Mesothelial cell of epicardium (in vitro differentiated cells): ENCODE measurements at regions not wholly inside any gene's neighbourhood (a gene's known extent, or its start where the extent isn't known, plus 50 kb on each side); places are given as distances from the start of the nearest gene placed in this dataset.

Experiments
- DNase-seq, 2 experiments: peaks; one replicate each; pipeline ENCODE4 v3.0.0; 2021; ENCODE audit warnings: low spot score in 2 of 2; ENCODE audit not compliant: unreplicated experiment in 2 of 2
- H3K27ac Mint-ChIP-seq: 2 replicates; pipeline ENCODE4 v1.8.0; 2021; ENCODE audit warnings: mixed read lengths
- H3K27me3 Mint-ChIP-seq: 2 replicates; pipeline ENCODE4 v1.8.0; 2021; ENCODE audit warnings: low read depth, mixed read lengths
- H3K36me3 Mint-ChIP-seq: 2 replicates; pipeline ENCODE4 v1.8.0; 2021; ENCODE audit warnings: mixed read lengths
- H3K4me1 Mint-ChIP-seq: 2 replicates; pipeline ENCODE4 v1.8.0; 2021; ENCODE audit warnings: mixed read lengths
- H3K4me3 Mint-ChIP-seq: 2 replicates; pipeline ENCODE4 v1.8.0; 2021; ENCODE audit warnings: mild to moderate bottlenecking, moderate library complexity, mixed read lengths
- H3K9me3 Mint-ChIP-seq: 2 replicates; pipeline ENCODE4 v1.8.0; 2021; ENCODE audit warnings: mixed read lengths
- CTCF ChIP-seq: fragments of 200-600 bp; sonication (generic); IDR thresholded peaks from one replicate; pipeline ENCODE4 v1.5.0; 2021; ENCODE audit warnings: antibody characterized with exemption; ENCODE audit not compliant: unreplicated experiment

- peak overlapping the region; percentile 73 for H3K27ac Mint-ChIP-seq
- no peak for TF ChIP-seq CTCF
- H3K27me3 Mint-ChIP-seq = no peaks in the 10 kb centered on the region
- H3K36me3 Mint-ChIP-seq = no peaks in the 10 kb centered on the region
- peaks cover 34% of the 10 kb centered on the region for H3K9me3 Mint-ChIP-seq
- peaks cover 11% of the 10 kb centered on the region for H3K4me1 Mint-ChIP-seq
- no peak overlapping the region for H3K4me3 Mint-ChIP-seq
- no peak for DNase-seq
Measured at GRCh38 chr10:33100781-33101391, 142.9 kb upstream of the ITGB1 start.

- Mint-ChIP-seq H3K4me3 (no peak overlapping the region), H3K27me3 (no peaks in the 10 kb centered on the region), H3K36me3 (peaks cover under 1% of the 10 kb centered on the region), H3K9me3 (peaks cover 41% of the 10 kb centered on the region), H3K4me1 (peaks cover 11% of the 10 kb centered on the region), H3K27ac (no peak overlapping the region)
- DNase-seq = no peak
- TF ChIP-seq CTCF = no peak
Measured at GRCh38 chr10:33099748-33100147, 141.7 kb upstream of the ITGB1 start.

- no peak for DNase-seq
- no peak for TF ChIP-seq CTCF
- Mint-ChIP-seq H3K4me3 (no peak overlapping the region), H3K36me3 (peaks cover 2% of the 10 kb centered on the region), H3K4me1 (peaks cover 11% of the 10 kb centered on the region), H3K9me3 (peaks cover 41% of the 10 kb centered on the region), H3K27ac (no peak overlapping the region), H3K27me3 (no peaks in the 10 kb centered on the region)
Measured at GRCh38 chr10:33098951-33099663, 141.1 kb upstream of the ITGB1 start.

- no peak for TF ChIP-seq CTCF
- H3K27ac Mint-ChIP-seq = no peak overlapping the region
- H3K9me3 Mint-ChIP-seq = peaks cover 40% of the 10 kb centered on the region
- no peak overlapping the region for H3K4me3 Mint-ChIP-seq
- peaks cover 3% of the 10 kb centered on the region for H3K4me1 Mint-ChIP-seq
- H3K36me3 Mint-ChIP-seq = peaks cover 2% of the 10 kb centered on the region
- no peaks in the 10 kb centered on the region for H3K27me3 Mint-ChIP-seq
- no peak for DNase-seq
Measured at GRCh38 chr10:33095867-33096815, 138.1 kb upstream of the ITGB1 start.

GRCh38 chr10:33094263-33095051 lies 136.4 kb upstream of the ITGB1 start:
- H3K4me3 Mint-ChIP-seq = no peak overlapping the region
- no peaks in the 10 kb centered on the region for H3K27me3 Mint-ChIP-seq
- H3K4me1 Mint-ChIP-seq = no peaks in the 10 kb centered on the region
- peaks cover 36% of the 10 kb centered on the region for H3K9me3 Mint-ChIP-seq
- no peak overlapping the region for H3K27ac Mint-ChIP-seq
- DNase-seq = no peak
- peaks cover 2% of the 10 kb centered on the region for H3K36me3 Mint-ChIP-seq
- TF ChIP-seq CTCF = no peak
